H1 (cell line): ENCODE measurements at regions not wholly inside any gene's neighbourhood (a gene's known extent, or its start where the extent isn't known, plus 50 kb on each side); places are given as distances from the start of the nearest gene placed in this dataset.

Source experiments
- TF ChIP-seq, protein P1 (sequence below): fragments of 300-600 bp; sonication (generic); IDR thresholded peaks from 2 replicates; pipeline ENCODE4 v1.7.1; 2012; ENCODE audit warnings: low read length, moderate library complexity, mild to moderate bottlenecking, inconsistent platforms; ENCODE audit not compliant: insufficient replicate concordance

DNA sequence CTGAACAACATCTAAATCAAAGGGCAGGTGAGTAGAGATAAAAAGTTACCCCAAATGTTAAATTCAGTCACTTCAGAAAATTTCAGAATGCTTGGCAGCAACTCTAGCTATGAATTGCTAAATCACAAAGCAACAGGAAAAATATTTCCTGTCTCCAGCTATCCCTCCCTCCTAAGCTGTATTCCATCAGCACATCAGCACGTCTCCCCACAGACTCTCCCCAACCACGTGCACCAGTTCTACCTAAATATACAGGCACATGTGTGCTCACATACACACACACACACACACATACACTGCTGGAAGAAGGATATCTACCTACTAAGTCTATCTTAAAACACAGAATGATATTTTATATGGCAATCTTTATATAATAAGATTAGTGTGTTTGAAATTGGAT, 177.1 kb upstream of the ARHGEF26 start (continued):
- TF ChIP-seq, protein P1, sequence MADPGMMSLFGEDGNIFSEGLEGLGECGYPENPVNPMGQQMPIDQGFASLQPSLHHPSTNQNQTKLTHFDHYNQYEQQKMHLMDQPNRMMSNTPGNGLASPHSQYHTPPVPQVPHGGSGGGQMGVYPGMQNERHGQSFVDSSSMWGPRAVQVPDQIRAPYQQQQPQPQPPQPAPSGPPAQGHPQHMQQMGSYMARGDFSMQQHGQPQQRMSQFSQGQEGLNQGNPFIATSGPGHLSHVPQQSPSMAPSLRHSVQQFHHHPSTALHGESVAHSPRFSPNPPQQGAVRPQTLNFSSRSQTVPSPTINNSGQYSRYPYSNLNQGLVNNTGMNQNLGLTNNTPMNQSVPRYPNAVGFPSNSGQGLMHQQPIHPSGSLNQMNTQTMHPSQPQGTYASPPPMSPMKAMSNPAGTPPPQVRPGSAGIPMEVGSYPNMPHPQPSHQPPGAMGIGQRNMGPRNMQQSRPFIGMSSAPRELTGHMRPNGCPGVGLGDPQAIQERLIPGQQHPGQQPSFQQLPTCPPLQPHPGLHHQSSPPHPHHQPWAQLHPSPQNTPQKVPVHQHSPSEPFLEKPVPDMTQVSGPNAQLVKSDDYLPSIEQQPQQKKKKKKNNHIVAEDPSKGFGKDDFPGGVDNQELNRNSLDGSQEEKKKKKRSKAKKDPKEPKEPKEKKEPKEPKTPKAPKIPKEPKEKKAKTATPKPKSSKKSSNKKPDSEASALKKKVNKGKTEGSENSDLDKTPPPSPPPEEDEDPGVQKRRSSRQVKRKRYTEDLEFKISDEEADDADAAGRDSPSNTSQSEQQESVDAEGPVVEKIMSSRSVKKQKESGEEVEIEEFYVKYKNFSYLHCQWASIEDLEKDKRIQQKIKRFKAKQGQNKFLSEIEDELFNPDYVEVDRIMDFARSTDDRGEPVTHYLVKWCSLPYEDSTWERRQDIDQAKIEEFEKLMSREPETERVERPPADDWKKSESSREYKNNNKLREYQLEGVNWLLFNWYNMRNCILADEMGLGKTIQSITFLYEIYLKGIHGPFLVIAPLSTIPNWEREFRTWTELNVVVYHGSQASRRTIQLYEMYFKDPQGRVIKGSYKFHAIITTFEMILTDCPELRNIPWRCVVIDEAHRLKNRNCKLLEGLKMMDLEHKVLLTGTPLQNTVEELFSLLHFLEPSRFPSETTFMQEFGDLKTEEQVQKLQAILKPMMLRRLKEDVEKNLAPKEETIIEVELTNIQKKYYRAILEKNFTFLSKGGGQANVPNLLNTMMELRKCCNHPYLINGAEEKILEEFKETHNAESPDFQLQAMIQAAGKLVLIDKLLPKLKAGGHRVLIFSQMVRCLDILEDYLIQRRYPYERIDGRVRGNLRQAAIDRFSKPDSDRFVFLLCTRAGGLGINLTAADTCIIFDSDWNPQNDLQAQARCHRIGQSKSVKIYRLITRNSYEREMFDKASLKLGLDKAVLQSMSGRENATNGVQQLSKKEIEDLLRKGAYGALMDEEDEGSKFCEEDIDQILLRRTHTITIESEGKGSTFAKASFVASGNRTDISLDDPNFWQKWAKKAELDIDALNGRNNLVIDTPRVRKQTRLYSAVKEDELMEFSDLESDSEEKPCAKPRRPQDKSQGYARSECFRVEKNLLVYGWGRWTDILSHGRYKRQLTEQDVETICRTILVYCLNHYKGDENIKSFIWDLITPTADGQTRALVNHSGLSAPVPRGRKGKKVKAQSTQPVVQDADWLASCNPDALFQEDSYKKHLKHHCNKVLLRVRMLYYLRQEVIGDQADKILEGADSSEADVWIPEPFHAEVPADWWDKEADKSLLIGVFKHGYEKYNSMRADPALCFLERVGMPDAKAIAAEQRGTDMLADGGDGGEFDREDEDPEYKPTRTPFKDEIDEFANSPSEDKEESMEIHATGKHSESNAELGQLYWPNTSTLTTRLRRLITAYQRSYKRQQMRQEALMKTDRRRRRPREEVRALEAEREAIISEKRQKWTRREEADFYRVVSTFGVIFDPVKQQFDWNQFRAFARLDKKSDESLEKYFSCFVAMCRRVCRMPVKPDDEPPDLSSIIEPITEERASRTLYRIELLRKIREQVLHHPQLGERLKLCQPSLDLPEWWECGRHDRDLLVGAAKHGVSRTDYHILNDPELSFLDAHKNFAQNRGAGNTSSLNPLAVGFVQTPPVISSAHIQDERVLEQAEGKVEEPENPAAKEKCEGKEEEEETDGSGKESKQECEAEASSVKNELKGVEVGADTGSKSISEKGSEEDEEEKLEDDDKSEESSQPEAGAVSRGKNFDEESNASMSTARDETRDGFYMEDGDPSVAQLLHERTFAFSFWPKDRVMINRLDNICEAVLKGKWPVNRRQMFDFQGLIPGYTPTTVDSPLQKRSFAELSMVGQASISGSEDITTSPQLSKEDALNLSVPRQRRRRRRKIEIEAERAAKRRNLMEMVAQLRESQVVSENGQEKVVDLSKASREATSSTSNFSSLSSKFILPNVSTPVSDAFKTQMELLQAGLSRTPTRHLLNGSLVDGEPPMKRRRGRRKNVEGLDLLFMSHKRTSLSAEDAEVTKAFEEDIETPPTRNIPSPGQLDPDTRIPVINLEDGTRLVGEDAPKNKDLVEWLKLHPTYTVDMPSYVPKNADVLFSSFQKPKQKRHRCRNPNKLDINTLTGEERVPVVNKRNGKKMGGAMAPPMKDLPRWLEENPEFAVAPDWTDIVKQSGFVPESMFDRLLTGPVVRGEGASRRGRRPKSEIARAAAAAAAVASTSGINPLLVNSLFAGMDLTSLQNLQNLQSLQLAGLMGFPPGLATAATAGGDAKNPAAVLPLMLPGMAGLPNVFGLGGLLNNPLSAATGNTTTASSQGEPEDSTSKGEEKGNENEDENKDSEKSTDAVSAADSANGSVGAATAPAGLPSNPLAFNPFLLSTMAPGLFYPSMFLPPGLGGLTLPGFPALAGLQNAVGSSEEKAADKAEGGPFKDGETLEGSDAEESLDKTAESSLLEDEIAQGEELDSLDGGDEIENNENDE: no peak
- TF ChIP-seq, all 59 proteins: peak for 0
